SJCRH30 (cell line): ENCODE measurements at regions not wholly inside any gene's neighbourhood (a gene's known extent, or its start where the extent isn't known, plus 50 kb on each side); places are given as distances from the start of the nearest gene placed in this dataset.

ENCODE experiments used
- DNase-seq, 2 experiments: peaks; one replicate each; pipeline ENCODE4 v3.0.0-alpha.2; 2015 to 2020
- H3K27ac ChIP-seq: fragments of 250-450 bp; sonication (Bioruptor Pico); 2 replicates; pipeline ENCODE4 v1.5.1; 2020; ENCODE audit warnings: mild to moderate bottlenecking, moderate library complexity
- H3K27me3 ChIP-seq: fragments of 250-450 bp; sonication (Bioruptor Pico); 2 replicates; pipeline ENCODE4 v1.5.1; 2020; ENCODE audit warnings: mild to moderate bottlenecking, moderate library complexity
- H3K36me3 ChIP-seq: fragments of 250-450 bp; sonication (Bioruptor Pico); 2 replicates; pipeline ENCODE4 v1.5.1; 2020; ENCODE audit warnings: mild to moderate bottlenecking, moderate library complexity
- H3K4me1 ChIP-seq: fragments of 250-450 bp; sonication (Bioruptor Pico); 2 replicates; pipeline ENCODE4 v1.5.1; 2020; ENCODE audit warnings: mild to moderate bottlenecking, moderate library complexity
- H3K4me3 ChIP-seq: fragments of 250-450 bp; sonication (Bioruptor Pico); 2 replicates; pipeline ENCODE4 v1.5.1; 2020; ENCODE audit warnings: mild to moderate bottlenecking, moderate library complexity
- H3K9me3 ChIP-seq: fragments of 250-450 bp; sonication (Bioruptor Pico); replicated peaks from 2 replicates; pipeline ENCODE4 v1.5.1; 2020; ENCODE audit warnings: mild to moderate bottlenecking, moderate library complexity

DNA sequence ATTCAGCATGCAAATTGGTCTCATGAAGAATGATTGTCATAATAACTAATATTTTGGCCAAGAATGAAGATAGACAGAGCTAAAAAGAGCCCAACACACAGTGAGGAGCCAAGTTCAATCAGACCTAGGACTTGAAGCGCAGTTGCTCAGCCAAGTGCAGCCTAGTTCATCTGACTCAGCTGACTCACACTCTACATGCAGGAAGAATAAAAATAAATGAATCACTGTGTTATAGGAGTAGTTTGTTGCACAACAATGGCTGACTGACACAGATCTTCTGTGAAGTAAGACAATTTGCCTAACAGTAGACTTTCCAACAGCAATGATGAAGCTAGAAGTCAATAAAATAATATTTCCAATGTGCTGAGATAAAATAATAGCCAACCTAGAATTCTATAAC, 261.5 kb downstream of the CEMIP2 start:
- no peaks in the 10 kb centered on the region for H3K36me3 ChIP-seq
- H3K4me3 ChIP-seq, result no peak overlapping the region
- no peaks in the 10 kb centered on the region for H3K27me3 ChIP-seq
- H3K27ac ChIP-seq, result no peak overlapping the region
- H3K4me1 ChIP-seq, result no peaks in the 10 kb centered on the region
- no peak for DNase-seq
- no peaks in the 10 kb centered on the region for H3K9me3 ChIP-seq

- Histone ChIP-seq H3K4me1 (no peaks in the 10 kb centered on the region), H3K27ac (no peak overlapping the region), H3K36me3 (no peaks in the 10 kb centered on the region), H3K9me3 (no peaks in the 10 kb centered on the region), H3K27me3 (no peaks in the 10 kb centered on the region), H3K4me3 (no peak overlapping the region)
- no peak for DNase-seq
Observed at GRCh38 chr9:71504636-71505035, 263.7 kb downstream of the CEMIP2 start.

DNA sequence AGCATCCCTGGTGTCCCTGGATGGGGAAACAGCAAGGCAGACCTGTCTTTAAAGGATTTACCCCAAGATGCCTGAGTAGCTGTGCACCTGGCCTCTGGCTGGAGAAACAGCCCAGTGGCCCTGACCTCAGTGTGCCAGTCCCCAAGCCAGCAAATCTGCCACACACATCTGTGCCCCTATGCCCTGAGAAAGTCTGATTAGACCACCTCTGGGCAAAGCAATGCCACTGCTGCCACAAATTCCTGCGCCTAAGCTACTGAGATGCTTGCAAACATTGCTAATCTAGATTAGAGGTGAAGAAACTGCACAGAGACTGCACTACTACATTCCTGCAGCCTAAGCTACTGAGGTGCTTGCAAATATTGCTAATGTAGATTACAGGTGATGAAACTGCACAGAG, 269.6 kb downstream of the CEMIP2 start:
- no peak for DNase-seq

GRCh38 chr9:71490810-71491209, 277.5 kb downstream of the CEMIP2 start:
- Histone ChIP-seq H3K36me3 (no peaks in the 10 kb centered on the region), H3K27ac (no peak overlapping the region), H3K4me3 (no peak overlapping the region), H3K27me3 (peaks cover 10% of the 10 kb centered on the region), H3K9me3 (no peaks in the 10 kb centered on the region; the same call in 1 of the 2 replicates), H3K4me1 (no peaks in the 10 kb centered on the region)
- peak in 1 of 2 experiments; percentile 24 for DNase-seq

More for the DNA sequence above, 269.6 kb downstream of the CEMIP2 start:
- Histone ChIP-seq H3K27me3 (no peaks in the 10 kb centered on the region), H3K9me3 (no peaks in the 10 kb centered on the region), H3K4me1 (no peaks in the 10 kb centered on the region), H3K36me3 (no peaks in the 10 kb centered on the region), H3K27ac (no peak overlapping the region), H3K4me3 (no peak overlapping the region)

DNA sequence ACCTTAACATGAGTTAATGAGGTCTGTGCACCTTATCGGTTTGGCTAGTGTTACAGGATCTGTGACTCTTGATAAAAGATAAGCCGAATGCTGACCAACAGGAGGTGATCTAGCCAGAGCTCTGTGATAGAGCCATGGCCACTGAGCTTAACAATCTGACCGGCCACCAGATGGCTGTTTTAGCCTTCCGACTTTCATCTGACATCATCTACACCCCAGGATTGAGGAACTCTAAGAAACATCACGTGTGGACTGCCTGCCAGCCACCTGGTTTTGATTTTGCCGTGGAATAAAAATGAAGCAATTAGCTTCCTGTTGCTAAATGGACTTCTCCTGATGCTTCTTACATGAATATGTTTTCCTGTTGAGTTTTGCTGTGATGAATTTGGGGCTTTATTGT, 281.3 kb downstream of the CEMIP2 start:
- no peak overlapping the region for H3K4me3 ChIP-seq
- no peaks in the 10 kb centered on the region; the same call in 1 of the 2 replicates for H3K9me3 ChIP-seq
- no peaks in the 10 kb centered on the region for H3K36me3 ChIP-seq
- no peak overlapping the region for H3K27ac ChIP-seq
- no peak for DNase-seq
- peaks cover 7% of the 10 kb centered on the region for H3K27me3 ChIP-seq
- no peaks in the 10 kb centered on the region for H3K4me1 ChIP-seq

DNA sequence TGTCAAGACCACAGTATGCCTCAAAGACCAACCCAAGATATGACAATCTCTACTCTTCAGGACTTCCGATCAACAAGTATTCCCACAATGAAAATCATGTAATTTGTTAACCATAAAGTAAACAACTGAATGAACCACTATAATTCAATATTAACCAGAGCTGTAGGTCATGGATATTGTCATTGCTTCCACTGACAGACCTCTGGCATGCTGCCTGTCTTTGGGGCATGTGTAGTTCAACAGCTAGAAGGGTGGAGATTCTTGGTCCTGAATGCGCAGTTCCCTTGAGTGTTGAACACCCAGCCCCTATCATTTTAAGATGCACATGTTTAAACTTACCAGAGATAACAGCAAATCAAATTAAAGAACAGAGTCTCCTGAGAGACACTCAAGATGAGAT, 283.0 kb downstream of the CEMIP2 start:
- H3K9me3 ChIP-seq, result no peaks in the 10 kb centered on the region

GRCh38 chr9:71483436-71483835, 284.9 kb downstream of the CEMIP2 start:
- Histone ChIP-seq H3K27me3 (peaks cover 4% of the 10 kb centered on the region), H3K36me3 (no peaks in the 10 kb centered on the region), H3K27ac (no peak overlapping the region), H3K4me1 (no peaks in the 10 kb centered on the region), H3K4me3 (no peak overlapping the region), H3K9me3 (no peaks in the 10 kb centered on the region)
- DNase-seq, result no peak

More for the DNA sequence above, 283.0 kb downstream of the CEMIP2 start:
- Histone ChIP-seq H3K27me3 (peaks cover 4% of the 10 kb centered on the region), H3K4me1 (no peaks in the 10 kb centered on the region), H3K27ac (no peak overlapping the region), H3K36me3 (no peaks in the 10 kb centered on the region), H3K4me3 (no peak overlapping the region)
- no peak for DNase-seq

- no peaks in the 10 kb centered on the region for H3K36me3 ChIP-seq
- no peak overlapping the region for H3K4me3 ChIP-seq
- H3K27ac ChIP-seq, result no peak overlapping the region
- no peaks in the 10 kb centered on the region; the same call in 1 of the 2 replicates for H3K27me3 ChIP-seq
- no peaks in the 10 kb centered on the region for H3K4me1 ChIP-seq
- no peak for DNase-seq
- H3K9me3 ChIP-seq, result no peaks in the 10 kb centered on the region
Observed at GRCh38 chr9:71479621-71480020, 288.7 kb downstream of the CEMIP2 start.

DNA sequence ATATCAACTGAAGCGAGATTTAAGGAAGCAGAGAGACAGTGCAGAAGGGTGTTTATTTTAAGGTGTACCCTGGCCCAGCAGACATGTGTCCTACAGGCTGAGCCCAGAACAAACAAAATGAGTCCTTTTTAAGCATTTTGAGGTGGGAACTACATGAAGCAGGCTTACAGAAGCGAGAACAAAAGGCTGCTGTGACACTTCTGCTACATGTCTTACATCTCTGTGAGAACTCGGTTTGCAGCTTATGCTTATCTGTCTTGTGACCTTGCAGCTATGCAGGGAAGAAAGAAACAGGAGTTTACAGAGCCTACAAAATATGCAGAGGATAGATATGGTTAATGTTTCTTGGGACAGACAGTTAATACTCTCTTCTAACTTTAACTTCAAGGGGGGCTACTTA, 295.9 kb downstream of the CEMIP2 start:
- no peak for DNase-seq
- H3K27me3 ChIP-seq, result peaks cover 8% of the 10 kb centered on the region
- no peak overlapping the region for H3K4me3 ChIP-seq
- H3K36me3 ChIP-seq, result no peaks in the 10 kb centered on the region
- no peaks in the 10 kb centered on the region for H3K4me1 ChIP-seq
- H3K27ac ChIP-seq, result no peak overlapping the region
- H3K9me3 ChIP-seq, result no peaks in the 10 kb centered on the region

- no peaks in the 10 kb centered on the region for H3K36me3 ChIP-seq
- H3K27me3 ChIP-seq, result no peaks in the 10 kb centered on the region
- DNase-seq, result no peak
- no peak overlapping the region for H3K27ac ChIP-seq
- H3K4me1 ChIP-seq, result no peaks in the 10 kb centered on the region
- H3K4me3 ChIP-seq, result no peak overlapping the region
- no peaks in the 10 kb centered on the region for H3K9me3 ChIP-seq
Observed at GRCh38 chr9:71465392-71465791, 302.9 kb downstream of the CEMIP2 start.

GRCh38 chr9:71459082-71459481, 309.2 kb downstream of the CEMIP2 start:
- no peaks in the 10 kb centered on the region for H3K36me3 ChIP-seq
- H3K27me3 ChIP-seq, result no peaks in the 10 kb centered on the region
- no peaks in the 10 kb centered on the region for H3K4me1 ChIP-seq
- no peak overlapping the region for H3K27ac ChIP-seq
- no peaks in the 10 kb centered on the region for H3K9me3 ChIP-seq
- DNase-seq, result no peak
- no peak overlapping the region for H3K4me3 ChIP-seq

DNA sequence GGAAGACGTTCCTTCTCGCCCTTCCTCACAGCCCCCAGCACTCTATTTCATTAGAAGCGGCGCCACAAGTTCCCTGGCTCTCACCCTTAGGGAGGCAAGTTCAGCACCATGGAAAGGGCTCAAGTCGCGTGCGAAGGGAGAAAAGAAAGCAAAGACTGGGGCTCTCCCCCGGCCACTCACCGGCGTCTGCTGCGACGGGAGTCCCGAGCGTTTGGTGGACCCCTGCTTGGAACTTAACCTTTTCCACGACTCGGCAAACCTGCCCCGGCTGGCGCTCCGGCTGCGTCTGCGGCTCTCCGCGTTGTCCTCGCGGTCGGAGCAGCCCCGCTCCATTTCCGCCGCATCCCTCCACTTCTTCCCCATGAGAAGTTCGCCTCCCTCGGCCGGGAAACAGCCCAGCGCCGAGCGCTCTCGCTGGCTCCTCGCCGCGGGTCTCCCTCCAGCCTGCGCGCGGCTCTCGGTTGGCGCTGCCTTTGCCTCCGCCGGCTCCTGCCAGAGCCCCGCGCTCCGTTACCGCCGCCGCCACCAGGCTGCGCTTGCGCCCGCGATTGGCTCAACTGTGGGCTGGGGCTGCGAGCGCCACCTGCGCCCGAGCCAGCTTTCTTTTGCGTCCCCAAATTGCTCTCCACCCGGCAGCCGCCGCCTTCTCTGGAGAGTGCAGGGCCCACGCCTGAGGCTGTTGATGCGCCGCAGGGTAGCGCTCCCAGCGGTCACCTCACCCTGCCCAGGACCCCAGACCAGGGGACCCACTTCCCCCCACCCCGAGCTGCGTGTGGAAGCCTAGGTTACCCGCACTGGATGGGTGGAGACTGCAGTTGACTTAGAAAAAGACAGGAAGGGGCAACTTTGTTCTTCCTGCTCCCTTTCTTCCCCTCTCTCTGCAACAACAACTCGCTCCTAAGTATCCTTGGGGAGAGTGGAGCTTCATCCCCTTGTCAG, 321.6 kb downstream of the CEMIP2 start:
- Histone ChIP-seq H3K4me3 (no peak overlapping the region), H3K36me3 (no peaks in the 10 kb centered on the region), H3K9me3 (no peaks in the 10 kb centered on the region; the same call in 1 of the 2 replicates), H3K27ac (no peak overlapping the region), H3K27me3 (peaks cover 5% of the 10 kb centered on the region; the same call in 1 of the 2 replicates), H3K4me1 (no peaks in the 10 kb centered on the region)
- peak; percentile 15 to 19 for DNase-seq

- Histone ChIP-seq H3K27me3 (peaks cover 6% of the 10 kb centered on the region; the same call in 1 of the 2 replicates), H3K4me1 (no peaks in the 10 kb centered on the region), H3K36me3 (no peaks in the 10 kb centered on the region), H3K4me3 (no peak overlapping the region), H3K27ac (no peak overlapping the region), H3K9me3 (no peaks in the 10 kb centered on the region; the same call in 1 of the 2 replicates)
- DNase-seq, result no peak
Observed at GRCh38 chr9:71446106-71446472, 322.2 kb downstream of the CEMIP2 start.

GRCh38 chr9:71442937-71443336, 321.5 kb upstream of the TRPM3 start:
- no peak overlapping the region for H3K27ac ChIP-seq
- no peaks in the 10 kb centered on the region for H3K4me1 ChIP-seq
- H3K36me3 ChIP-seq, result no peaks in the 10 kb centered on the region
- H3K9me3 ChIP-seq, result no peaks in the 10 kb centered on the region; the same call in 1 of the 2 replicates
- H3K4me3 ChIP-seq, result no peak overlapping the region
- no peak for DNase-seq
- peaks cover 9% of the 10 kb centered on the region; the same call in 1 of the 2 replicates for H3K27me3 ChIP-seq

- no peak for DNase-seq
- H3K9me3 ChIP-seq, result no peaks in the 10 kb centered on the region; the same call in 1 of the 2 replicates
- H3K4me1 ChIP-seq, result no peaks in the 10 kb centered on the region
- no peaks in the 10 kb centered on the region for H3K36me3 ChIP-seq
- H3K27me3 ChIP-seq, result peaks cover 9% of the 10 kb centered on the region; the same call in 1 of the 2 replicates
- no peak overlapping the region for H3K4me3 ChIP-seq
- H3K27ac ChIP-seq, result no peak overlapping the region
Observed at GRCh38 chr9:71441266-71441665, 319.8 kb upstream of the TRPM3 start.
